Activated gamma-delta T cell (primary cell): ENCODE measurements at regions not wholly inside any gene's neighbourhood (a gene's known extent, or its start where the extent isn't known, plus 50 kb on each side); places are given as distances from the start of the nearest gene placed in this dataset.
"Not testable (repeated sequence)": the region's sequence is repeated elsewhere in the genome, so short reads cannot be mapped to it uniquely, and the experiment has no call there.

Experiments used
- DNase-seq: peaks from one replicate; lab custom pipeline; 2025; lab: John Stamatoyannopoulos, UW

GRCh38 chr5:159502116-159502515, 171.8 kb upstream of the IL12B start:
- DNase-seq: not testable (repeated sequence)

GRCh38 chr5:159503236-159503635, 172.9 kb upstream of the IL12B start:
- DNase-seq: no peak

GRCh38 chr5:159504106-159504856, 174.0 kb upstream of the IL12B start:
- DNase-seq: no peak

GRCh38 chr5:159504857-159505304, 174.6 kb upstream of the IL12B start:
- no peak for DNase-seq

GRCh38 chr5:159507055-159507454, 176.8 kb upstream of the IL12B start:
- DNase-seq: no peak

GRCh38 chr5:159507661-159508060, 177.4 kb upstream of the IL12B start:
- DNase-seq: no peak

GRCh38 chr5:159508344-159508743, 178.1 kb upstream of the IL12B start:
- DNase-seq: no peak

- no peak for DNase-seq
Observed at GRCh38 chr5:159509002-159509660, 178.8 kb upstream of the IL12B start.

GRCh38 chr5:159510282-159510681, 180.0 kb upstream of the IL12B start:
- no peak for DNase-seq

GRCh38 chr5:159511570-159511969, 181.3 kb upstream of the IL12B start:
- no peak for DNase-seq

- DNase-seq: no peak
Observed at GRCh38 chr5:159512064-159512463, 181.8 kb upstream of the IL12B start.

GRCh38 chr5:159514229-159514810, 184.0 kb upstream of the IL12B start:
- no peak for DNase-seq

GRCh38 chr5:159515197-159515596, 184.9 kb upstream of the IL12B start:
- no peak for DNase-seq

GRCh38 chr5:159515909-159516415, 185.7 kb upstream of the IL12B start:
- DNase-seq: peak; percentile 27

- no peak for DNase-seq
Observed at GRCh38 chr5:159518371-159518770, 188.1 kb upstream of the IL12B start.

- no peak for DNase-seq
Observed at GRCh38 chr5:159519365-159519764, 189.1 kb upstream of the IL12B start.

GRCh38 chr5:159522841-159523240, 192.6 kb upstream of the IL12B start:
- DNase-seq: no peak

GRCh38 chr5:159524279-159524678, 194.0 kb upstream of the IL12B start:
- not testable (repeated sequence) for DNase-seq

GRCh38 chr5:159525117-159525516, 194.8 kb upstream of the IL12B start:
- no peak for DNase-seq

GRCh38 chr5:159527546-159528254, 197.4 kb upstream of the IL12B start:
- DNase-seq: no peak

- DNase-seq: no peak
Observed at GRCh38 chr5:159531554-159532105, 201.3 kb upstream of the IL12B start.

- no peak for DNase-seq
Observed at GRCh38 chr5:159533197-159533596, 202.9 kb upstream of the IL12B start.
